Thymus (tissue), 11 donors: ENCODE measurements at regions not wholly inside any gene's neighbourhood (a gene's known extent, or its start where the extent isn't known, plus 50 kb on each side); places are given as distances from the start of the nearest gene placed in this dataset.

Experiments used
- DNase-seq, 9 donors: peaks; one replicate each; pipeline ENCODE4 v3.0.0-alpha.2; 2013; ENCODE audit warnings: low spot score in 9 of 9, low read depth in 6 of 9, missing footprints in 1 of 9
- H3K27ac ChIP-seq, 2 donors: one replicate each; pipeline ENCODE4 v1.5.1; 2013; ENCODE audit warnings: control low read depth in 1 of 2, low read depth in 1 of 2, low read length in 1 of 2, mild to moderate bottlenecking in 1 of 2, moderate library complexity in 1 of 2
- H3K27me3 ChIP-seq, 2 donors: one replicate each; pipeline ENCODE4 v1.5.1; 2013; ENCODE audit warnings: low read length in 1 of 2; ENCODE audit not compliant: control insufficient read depth in 2 of 2, insufficient read depth in 1 of 2
- H3K36me3 ChIP-seq, 2 donors: one replicate each; pipeline ENCODE4 v1.5.1; 2013; ENCODE audit warnings: low read length in 1 of 2, mild to moderate bottlenecking in 1 of 2, moderate library complexity in 1 of 2; ENCODE audit not compliant: control insufficient read depth in 2 of 2, insufficient read depth in 2 of 2
- H3K4me1 ChIP-seq, 2 donors: one replicate each; pipeline ENCODE4 v1.5.1; 2013; ENCODE audit warnings: low read length in 2 of 2; ENCODE audit not compliant: control insufficient read depth in 2 of 2, insufficient read depth in 2 of 2
- H3K4me3 ChIP-seq, 2 donors: one replicate each; pipeline ENCODE4 v1.5.1; 2013; ENCODE audit warnings: low read length in 2 of 2, control low read depth in 1 of 2, mild to moderate bottlenecking in 1 of 2
- H3K9me3 ChIP-seq, 2 donors: one replicate each; pipeline ENCODE4 v1.5.1; 2013; ENCODE audit warnings: low read length in 1 of 2, mild to moderate bottlenecking in 1 of 2; ENCODE audit not compliant: control insufficient read depth in 2 of 2, insufficient read depth in 1 of 2
- WGBS: extraction: QIAGEN DNeasy Blood & Tissue Kit; methylation state at CpG from one replicate; pipeline ENCODE4 v1.1.7; 2013; 5-methylcytosine and 5-hydroxymethylcytosine counted together
- donor health status: healthy.

GRCh38 chr2:728165-728564 lies 51.0 kb upstream of the TMEM18 start:
- peaks cover 0 to 2% of the 10 kb centered on the region in 2 donors for H3K27me3 ChIP-seq
- 94% methylated on average over 1 of the region's 1 CpG for WGBS
- no peaks in the 10 kb centered on the region for H3K9me3 ChIP-seq
- no peaks in the 10 kb centered on the region for H3K36me3 ChIP-seq
- no peaks in the 10 kb centered on the region for H3K4me1 ChIP-seq
- H3K27ac ChIP-seq: no peak overlapping the region
- no peak overlapping the region for H3K4me3 ChIP-seq
- DNase-seq: no peak

DNA sequence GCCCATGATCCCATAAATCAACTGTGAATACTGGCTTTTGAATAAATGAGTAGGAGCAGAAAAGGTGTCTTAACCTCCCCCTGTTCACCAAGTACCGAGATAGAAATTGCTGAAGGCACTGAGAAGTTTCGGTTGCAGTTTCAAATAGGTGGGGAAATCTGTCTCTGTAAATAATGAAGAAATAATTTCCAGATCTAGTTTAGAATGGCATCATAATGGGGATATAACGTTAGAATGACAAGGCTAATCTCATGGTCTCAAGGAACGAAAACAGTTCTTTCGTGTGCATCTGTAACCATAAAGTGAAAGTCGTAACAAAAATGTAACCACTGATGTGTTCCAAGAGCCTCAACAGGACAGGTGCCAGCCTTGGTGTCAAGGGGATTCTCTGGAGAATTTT lies 49.9 kb upstream of the TMEM18 start:
- 90% methylated on average over 6 of the region's 6 CpGs for WGBS
- Histone ChIP-seq H3K27me3 (peaks cover 0 to 2% of the 10 kb centered on the region in 2 donors), H3K4me1 (no peaks in the 10 kb centered on the region), H3K4me3 (no peak overlapping the region), H3K9me3 (no peaks in the 10 kb centered on the region), H3K36me3 (no peaks in the 10 kb centered on the region), H3K27ac (no peak overlapping the region)
- no peak for DNase-seq
